ELR (cell line): ENCODE measurements at regions not wholly inside any gene's neighbourhood (a gene's known extent, or its start where the extent isn't known, plus 50 kb on each side); places are given as distances from the start of the nearest gene placed in this dataset.
A peak's percentile ranks its signal among the peaks of the same experiment; 100 is the strongest.

Experiments used
- DNase-seq: peaks from one replicate; pipeline ENCODE4 v3.0.0-alpha.2; 2015; ENCODE audit warnings: low read depth

DNA sequence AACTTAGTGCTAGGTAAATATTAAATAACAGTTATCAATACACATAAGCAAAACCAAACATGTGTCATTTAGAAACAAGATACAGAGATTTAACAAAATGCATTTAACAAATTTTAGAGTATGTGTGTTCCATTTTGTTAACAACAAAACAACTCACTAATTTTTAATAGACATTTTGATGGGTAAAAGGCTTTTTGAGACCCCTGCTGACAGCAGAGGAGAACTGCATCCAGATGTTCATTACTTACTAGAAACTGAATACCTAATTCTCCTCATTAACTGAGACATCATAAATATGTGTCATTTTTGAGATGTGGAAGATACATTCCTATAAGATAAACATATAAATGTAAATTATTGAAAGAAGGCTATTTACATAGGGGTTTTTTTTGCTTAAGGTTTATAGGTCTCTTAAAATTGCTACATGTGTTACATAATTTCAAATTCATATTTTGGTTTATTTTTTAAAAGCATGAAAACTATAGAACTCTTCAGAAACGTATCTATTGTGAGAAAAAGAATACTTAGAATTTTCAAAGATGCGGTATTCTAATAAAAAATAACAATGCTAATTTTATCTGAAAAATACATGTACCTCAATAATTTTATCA, 1009.8 kb downstream of the TUSC7 start:
- DNase-seq, result peak; percentile 64

DNA sequence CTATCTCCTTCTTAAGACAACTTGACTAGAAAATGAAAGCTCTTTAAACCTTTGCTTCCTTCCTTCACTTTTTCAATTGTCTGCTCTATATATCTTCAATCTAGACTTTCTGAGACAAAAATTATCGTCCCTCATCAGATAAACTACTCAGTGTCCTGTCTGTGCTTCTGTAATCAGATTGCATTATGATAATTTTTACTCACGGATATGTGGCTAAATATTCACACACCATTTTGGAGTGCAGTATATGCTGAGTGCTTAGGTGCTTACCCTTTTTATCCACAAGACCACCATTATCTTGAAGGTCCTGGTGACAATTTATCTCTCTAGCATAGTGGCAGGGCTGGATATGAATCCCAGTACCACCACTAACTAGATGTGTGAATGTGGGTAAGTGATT, 1012.3 kb downstream of the TUSC7 start:
- DNase-seq, result no peak

DNA sequence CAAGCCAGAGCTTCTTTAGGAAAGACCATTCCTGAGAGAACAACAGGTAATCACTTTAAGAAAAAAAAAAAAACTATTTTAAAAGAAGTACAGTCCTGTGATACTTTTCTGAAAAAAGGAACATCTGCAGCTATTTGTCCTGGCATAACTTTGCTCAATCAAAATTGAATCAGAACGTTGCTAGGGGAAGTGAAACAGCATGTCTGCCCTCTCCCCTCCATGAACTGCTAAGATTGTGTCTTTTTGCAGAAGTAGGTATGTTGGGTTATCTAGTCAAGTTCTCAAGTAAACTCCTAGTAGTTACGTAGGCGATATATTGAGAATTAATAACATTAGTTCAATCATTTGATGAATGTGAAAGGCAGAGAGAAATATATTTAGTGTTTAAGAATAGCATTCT, 1013.3 kb downstream of the TUSC7 start:
- DNase-seq, result no peak

DNA sequence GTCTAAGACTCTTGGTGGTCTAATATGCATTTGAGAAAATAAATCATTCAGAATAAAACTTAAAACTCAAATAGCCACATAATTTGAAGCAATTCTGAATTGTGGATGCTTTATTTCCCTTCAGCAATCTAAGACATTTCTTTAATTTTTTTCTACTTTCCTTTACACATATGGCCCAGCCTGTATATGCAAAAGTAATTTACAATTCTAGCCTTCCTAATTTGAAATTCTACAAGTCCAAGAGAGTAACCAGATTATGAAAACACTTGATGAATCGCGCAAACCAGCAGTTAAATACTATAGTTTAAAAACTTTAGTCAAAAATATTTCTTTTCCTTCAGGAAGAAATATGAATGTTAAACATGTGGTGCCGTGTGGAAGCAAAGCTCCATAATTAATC, 1014.2 kb downstream of the TUSC7 start:
- no peak for DNase-seq

DNA sequence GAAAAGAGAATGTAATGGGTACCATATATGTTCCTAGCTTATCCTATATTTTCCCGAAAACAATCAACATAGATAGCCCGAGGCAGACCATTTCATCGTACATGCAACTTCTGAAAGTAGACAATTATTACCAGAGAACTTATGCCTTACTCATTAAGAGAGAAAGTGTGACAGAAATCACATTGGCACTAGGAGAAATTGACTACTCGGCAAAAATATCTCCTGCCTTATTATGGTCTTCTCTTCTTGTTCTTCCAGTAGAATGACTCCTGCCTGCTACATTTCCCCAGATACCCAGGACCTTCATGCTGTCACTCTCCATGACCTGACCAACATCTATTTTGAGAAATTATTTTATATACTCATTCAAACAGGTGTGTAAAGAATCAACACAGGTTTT, 1015.7 kb downstream of the TUSC7 start:
- DNase-seq, result no peak

DNA sequence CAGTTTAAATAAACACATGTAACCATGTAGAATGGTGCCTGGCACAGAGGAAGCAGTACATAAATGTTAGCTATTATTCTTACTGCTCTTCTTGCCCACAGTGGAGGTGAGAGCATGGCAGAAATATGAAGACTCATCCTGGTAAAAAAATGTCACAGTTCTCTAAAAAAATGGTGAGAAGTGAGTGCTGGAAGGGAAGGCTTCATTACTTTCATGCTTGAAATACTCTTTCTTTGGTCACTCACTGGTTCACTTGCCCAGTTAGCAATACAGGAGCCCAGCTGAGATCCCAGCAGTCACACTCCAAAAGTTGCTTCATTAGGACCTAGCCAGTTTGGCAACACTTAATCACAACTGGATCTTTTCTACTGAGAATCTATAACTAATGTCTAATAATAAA, 1017.2 kb downstream of the TUSC7 start:
- no peak for DNase-seq

DNA sequence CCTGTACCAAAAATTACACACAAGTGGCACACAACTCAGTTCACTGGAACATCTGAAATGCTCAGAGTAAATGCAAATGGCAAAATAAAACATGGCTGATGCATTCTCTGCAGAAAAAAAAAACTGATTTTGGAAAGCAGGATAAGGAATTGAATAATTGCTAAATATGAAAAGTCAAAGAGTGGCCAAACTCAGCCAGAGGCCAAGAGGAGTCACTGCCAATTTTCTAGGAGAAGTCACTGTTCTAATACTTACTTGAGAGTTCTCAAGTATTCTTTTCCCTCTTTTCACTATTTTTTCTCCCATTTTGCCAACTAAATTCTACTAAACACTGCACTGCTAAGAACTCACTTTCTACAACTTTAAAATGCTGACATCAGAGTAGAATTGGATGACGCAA, 1018.6 kb downstream of the TUSC7 start:
- no peak for DNase-seq

DNA sequence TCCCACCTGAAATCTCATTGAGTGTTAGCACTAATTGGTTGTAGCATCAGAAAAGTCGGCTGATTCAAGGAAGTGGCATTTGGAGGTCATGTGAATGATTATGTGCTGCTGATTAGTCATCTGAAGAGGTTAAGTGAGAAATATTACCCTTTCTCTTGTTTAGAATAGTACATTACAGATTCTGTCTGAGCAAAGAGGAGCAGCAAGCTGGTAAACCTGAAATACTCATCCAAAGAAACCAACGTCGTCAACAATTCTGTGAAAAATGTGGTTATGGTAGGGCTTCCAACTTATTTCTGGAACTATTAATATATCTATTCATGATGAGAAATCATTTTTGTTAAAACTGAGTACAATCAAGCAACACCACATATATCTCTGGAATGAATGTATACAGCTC, 1024.9 kb downstream of the TUSC7 start:
- peak; percentile 84 for DNase-seq

DNA sequence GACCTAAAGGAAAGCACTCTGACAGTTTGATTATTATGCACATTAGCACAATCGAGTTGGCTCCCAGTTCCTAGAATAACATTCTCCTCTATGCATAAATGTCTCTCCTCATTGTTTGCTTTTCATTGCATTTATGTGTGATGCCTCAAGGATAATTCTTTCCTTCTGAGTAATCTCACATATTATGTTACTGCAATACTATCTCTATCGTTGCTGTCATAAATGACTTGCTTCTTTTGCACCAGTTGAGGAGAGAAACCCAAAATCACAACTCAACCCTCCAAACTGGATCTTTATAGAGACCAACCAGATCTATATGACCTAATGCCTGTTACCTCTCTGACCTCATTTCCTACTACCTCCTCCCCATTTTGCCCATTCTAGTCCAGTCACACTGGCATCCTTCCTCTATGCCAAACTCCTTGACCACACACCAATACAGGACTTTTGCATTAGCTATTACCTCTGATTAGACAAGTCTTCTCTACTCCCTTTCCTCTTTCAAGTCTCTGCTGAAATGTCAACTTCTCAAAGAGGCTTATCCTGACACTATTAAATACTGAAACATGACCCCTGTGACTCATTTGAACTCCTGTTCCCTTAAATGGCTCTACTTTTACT, 1026.0 kb downstream of the TUSC7 start:
- DNase-seq, result peak; percentile 86

DNA sequence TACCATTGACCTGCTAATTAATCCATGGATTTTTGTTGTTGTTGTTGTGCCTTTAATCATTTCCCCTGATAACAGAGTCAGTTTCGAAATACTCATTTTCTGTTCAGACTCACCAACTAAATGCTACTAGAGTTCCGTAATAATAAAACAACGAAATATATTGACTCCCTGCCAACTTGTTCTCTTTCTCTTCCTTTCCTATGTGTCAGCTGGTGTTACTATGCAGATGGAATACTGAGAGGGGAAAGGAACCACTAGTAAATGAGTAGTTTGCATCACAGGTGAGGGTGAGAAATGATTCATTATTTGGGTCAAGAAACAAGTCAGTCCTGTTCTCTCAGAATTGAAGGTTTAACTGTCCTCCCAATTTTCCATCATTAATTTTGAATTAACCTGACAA, 1027.3 kb downstream of the TUSC7 start:
- DNase-seq, result no peak

DNA sequence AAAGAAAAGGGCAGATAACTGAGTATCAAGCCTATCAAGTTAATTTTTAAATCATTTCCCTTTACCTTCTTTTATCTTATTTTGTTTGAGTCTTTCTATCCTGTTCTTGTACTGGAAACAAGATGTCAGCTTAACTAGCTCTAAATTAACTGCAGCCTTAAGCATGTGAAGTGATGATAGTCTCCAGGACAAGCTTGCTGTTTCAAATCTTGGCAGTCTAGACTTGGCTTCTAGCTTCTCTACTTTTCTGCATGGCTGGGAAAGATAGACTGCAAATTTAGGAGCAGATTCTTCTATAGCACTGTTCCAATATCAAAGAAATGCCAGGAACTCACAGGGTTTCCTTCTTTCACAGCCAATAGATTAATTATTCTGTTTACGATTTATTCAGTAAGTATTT, 1034.4 kb downstream of the TUSC7 start:
- no peak for DNase-seq

DNA sequence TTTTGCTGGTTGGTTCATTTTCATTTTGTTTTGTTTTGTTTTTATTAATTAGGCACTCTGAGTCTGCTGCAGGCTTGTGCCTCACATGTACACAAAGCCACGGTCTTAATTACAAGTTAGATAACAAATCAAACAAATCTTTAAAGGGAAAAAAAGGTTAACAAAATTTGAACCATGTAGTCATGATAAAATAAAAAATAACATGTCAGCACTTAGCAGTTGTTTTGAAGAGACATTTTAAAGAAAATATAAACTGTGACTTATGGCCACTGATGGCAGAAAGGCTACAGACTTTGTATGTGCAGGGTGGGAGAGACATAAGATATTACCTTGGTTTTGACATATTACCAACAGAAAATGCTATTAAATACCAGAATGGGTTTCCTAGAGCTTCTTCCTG, 1035.4 kb downstream of the TUSC7 start:
- no peak for DNase-seq

DNA sequence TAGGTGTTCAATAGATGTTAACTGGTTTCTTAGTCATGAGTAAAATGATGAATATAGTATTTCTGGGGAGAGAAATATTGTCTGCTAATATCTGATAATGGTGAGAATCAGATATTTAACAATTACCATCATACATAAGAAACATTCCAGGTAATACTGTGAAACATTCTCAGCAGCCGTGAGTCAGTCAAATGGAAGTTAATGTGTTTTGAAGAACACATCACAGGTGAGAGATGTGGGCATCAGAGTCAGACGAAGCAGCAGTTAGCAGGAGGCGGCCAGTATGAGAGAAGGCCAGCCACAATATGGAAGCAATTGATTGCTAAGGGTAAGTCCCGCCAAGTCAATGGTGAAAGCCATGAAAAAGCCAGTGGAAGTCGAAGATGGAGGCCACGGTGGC, 1035.9 kb downstream of the TUSC7 start:
- DNase-seq, result no peak

DNA sequence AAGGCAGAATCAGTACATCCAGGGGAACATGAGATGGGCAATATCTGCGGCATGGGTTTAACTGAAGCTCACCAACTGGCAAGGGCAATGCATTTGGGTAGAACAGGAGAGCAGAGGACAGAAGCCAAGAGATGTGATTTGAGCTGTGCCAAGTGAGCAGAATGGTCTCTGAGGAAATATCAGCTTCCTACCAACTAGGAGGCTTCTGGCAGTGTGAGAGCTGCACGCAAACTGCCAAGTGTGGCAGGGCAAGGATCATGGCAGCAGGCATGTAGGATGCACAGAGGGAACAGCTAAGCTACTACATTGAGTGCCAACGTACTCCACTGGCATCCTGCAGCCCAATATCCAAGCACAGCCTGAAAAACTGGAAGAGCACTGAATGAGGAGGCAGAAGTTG, 1036.5 kb downstream of the TUSC7 start:
- DNase-seq, result no peak

DNA sequence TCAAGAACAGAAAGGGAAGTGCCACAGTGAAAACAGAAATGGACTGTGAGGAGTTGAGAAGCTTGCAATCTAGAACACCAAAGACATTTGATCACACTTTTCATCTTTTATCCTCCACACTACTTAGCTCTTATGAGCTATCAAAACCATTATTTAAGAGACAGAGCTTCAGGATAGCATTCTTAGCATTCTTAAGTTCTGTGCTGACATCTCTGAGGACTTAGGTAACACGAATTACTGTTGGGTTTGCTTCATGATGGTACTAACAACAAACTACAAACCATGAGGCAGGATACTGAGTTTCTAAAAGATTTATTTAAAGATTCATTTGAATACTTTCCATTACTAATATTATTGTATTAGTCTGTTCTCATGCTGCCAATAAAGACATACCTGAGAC, 1038.6 kb downstream of the TUSC7 start:
- DNase-seq, result no peak

DNA sequence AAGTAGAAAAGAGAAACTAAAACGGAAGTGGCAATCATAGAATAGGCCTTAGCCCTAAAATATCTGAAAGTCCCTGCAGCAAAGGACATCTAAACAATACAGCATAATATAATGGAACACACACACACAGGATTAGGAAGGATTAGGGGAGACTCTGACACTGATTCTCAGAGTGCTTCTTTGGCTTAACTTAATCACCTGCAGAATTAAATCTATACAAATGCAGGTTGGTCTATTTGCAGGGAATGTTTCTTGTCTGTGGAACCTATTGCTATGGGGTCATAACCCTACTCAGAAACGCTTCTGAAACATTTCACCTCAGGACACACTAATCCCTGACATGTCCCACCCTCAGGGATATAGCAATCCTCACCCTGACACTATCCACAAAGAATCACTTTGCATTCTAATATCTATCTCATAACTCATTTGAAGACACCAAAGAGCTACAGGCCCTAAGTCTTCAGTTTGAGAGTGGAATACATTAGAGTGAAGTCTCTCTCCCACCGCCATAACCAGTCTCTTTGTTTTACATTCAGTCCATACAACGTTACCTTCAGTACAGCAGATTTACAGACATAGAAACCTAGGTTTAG, 1041.2 kb downstream of the TUSC7 start:
- no peak for DNase-seq

DNA sequence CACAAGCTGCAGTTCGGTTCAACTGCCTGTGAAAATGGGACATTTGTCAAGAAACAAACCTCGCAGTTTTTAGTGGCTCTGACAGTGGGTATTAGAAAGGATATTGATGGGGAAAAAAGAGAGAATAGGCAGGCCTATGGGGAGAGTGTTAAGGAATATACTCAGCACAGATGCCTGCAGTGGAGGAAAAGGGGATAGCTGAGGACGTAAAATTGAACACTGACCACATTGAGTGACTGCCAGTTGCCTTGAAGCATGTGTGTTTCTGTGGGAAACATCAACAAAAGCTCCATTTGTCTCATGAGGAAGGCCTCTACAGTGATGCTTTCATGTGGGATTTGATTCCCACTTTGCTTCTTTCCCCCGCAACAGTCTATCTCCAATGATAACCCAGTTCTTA, 1042.1 kb downstream of the TUSC7 start:
- no peak for DNase-seq

DNA sequence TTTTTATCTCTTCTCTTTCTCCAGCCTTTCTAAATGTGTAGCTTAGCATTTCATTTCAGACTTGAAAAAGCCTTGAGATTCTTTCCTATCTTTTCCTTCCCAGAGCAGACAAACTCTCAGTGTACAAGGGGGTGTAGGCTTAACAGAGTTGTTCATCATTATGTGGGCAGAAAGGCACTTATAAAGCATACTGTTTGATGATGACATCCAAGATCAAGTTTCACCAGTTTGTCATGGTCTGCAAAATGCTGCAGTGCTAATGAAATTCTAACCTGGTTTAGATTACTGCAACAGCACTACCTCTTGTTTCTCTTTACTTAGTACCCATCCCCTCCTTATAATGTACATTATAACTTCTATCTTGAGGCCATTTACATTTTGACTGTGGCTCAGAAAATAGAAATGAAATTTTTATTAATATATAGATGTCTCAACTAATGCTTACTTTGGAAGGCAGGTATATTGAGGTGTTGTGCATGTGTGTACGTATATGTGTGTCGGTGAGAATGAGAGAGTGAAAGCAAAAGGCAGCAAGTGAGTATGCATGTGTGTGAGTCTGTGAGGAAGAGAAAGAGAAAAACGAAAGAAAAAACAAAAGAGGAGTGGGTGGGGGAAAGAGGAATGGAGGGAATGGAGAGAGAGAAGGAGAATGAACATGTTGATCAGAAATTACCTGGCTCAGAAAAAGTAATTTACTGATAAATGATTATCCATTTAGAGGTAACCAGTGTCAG, 1043.6 kb downstream of the TUSC7 start:
- DNase-seq, result peak; percentile 13

DNA sequence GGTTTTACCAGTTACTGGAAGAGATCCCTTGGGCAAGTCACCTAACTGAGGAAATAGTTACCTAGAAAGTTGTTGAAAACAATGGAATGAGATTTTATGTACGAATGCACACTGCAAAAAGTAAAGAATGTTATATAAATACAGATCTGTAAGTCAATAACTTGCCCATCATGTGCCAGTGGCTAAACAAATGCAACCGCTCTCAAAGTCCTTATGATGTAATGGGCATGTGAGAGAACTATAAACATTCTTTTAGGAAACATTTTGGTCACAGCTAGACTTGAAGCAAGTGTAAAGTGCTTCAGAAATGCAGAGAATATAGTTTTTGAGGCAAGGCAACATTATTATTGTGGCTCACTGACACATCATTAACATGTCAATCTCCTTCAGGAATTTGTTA, 1044.5 kb downstream of the TUSC7 start:
- DNase-seq, result no peak

DNA sequence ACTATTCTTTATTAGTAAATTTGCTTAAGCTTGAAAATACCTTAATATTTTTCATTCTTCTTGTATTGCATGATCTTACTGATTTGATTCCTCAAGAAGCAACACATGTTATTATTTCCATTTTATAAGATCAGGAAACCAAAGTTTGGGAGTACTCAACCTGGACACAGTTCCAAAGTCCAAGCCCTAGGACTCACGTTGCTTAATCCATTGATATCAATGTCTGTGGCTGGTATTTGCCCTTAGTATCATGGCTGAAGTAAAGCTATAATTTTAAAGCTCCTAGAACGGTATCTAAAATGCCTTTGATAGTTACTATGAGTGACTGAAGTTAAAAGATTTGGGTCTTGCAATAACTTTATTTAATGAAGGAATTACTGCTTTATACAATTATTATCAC, 1045.3 kb downstream of the TUSC7 start:
- no peak for DNase-seq

DNA sequence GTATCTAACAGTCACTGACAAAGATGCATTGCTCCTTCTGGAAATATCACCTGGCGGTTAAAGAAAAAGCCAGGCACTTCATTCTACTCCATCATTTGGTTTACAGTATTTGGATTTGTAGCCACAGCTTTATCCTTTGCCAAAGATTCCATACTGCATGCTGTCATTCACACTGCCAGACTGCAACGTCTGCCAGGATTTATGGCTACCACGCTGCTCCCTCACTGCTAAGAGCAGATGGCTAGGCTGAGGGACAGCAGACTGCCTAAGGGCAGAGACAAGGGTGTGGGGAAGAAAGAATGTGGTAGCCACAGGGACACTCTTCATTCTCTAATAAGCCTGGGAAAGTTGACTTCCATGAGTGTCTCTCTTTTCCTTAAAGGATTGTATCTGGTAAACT, 1047.0 kb downstream of the TUSC7 start:
- DNase-seq, result no peak

DNA sequence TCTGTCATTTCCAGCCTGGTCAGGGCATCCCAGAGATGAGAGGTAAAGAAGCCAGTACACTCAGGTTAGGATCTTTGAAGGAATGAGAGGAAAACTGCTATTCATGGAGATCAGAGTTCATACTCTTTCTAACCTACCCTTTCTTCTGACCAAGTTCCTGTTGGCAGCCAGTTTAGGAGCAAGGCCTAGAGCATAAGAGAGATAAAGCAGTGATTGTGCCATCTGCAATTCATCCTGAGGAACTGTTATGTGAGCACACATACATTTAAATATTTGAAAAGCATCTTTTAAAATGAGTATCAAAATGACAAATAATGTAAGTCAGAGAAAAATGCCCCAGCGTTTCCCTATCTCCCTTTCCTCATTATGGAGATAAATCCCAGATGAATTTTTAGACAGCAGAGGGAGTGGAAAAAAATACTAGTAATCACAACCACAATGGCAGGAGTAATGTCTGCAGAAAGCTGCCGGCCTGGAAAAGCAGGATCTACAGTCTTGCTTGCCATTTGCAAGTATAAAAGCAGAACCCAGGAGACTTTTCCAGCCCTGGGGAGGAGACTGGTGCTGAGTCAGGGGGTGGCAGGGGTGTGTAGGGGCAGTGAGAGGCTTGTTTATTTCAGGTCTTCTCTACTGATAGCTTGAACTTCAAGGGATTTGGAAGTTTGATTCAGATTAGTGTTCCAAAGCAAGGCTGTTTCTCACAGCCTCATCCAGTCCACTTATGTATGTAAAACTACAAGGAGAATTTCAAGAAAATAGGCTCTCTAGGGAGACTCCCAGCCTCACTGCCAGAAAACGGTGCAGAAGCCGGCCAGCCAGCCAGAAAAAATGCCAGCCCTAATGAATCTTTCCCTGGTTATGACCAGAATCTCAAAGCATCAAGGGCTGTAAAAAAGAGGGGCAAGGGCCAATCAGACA, 1052.4 kb downstream of the TUSC7 start:
- no peak for DNase-seq
